Nucleus accumbens (tissue), 56 donors: ENCODE measurements at regions not wholly inside any gene's neighbourhood (a gene's known extent, or its start where the extent isn't known, plus 50 kb on each side); places are given as distances from the start of the nearest gene placed in this dataset.

Experiments
- DNase-seq, 56 donors: peaks; one replicate each; lab custom pipeline; 2025; lab: John Stamatoyannopoulos, UW

- no peak for DNase-seq
These were observed 614.1 kb downstream of the PCDH7 start for GRCh38 chr4:31334086-31334910.

GRCh38 chr4:31338000-31338399, 617.8 kb downstream of the PCDH7 start:
- no peak for DNase-seq

- no peak for DNase-seq
These were observed 621.6 kb downstream of the PCDH7 start for GRCh38 chr4:31341601-31342359.

- no peak for DNase-seq
These were observed 622.9 kb downstream of the PCDH7 start for GRCh38 chr4:31343061-31343460.

GRCh38 chr4:31349907-31350306, 629.7 kb downstream of the PCDH7 start:
- no peak for DNase-seq

GRCh38 chr4:31351695-31352094, 631.5 kb downstream of the PCDH7 start:
- DNase-seq: no peak

GRCh38 chr4:31356839-31357238, 636.7 kb downstream of the PCDH7 start:
- no peak for DNase-seq

GRCh38 chr4:31360786-31361185, 640.6 kb downstream of the PCDH7 start:
- DNase-seq: no peak

GRCh38 chr4:31362756-31363155, 642.6 kb downstream of the PCDH7 start:
- DNase-seq: no peak

- no peak for DNase-seq
These were observed 645.0 kb downstream of the PCDH7 start for GRCh38 chr4:31365006-31365690.

GRCh38 chr4:31366041-31366440, 645.9 kb downstream of the PCDH7 start:
- no peak for DNase-seq

GRCh38 chr4:31370866-31371465, 650.8 kb downstream of the PCDH7 start:
- peak in 1 of 56 donors; percentile 4 for DNase-seq

- no peak for DNase-seq
These were observed 654.2 kb downstream of the PCDH7 start for GRCh38 chr4:31374256-31374960.

GRCh38 chr4:31375936-31376335, 655.8 kb downstream of the PCDH7 start:
- no peak for DNase-seq

- DNase-seq: no peak
These were observed 659.2 kb downstream of the PCDH7 start for GRCh38 chr4:31379364-31379763.

- DNase-seq: no peak
These were observed 663.6 kb downstream of the PCDH7 start for GRCh38 chr4:31383767-31384166.

- no peak for DNase-seq
These were observed 670.7 kb downstream of the PCDH7 start for GRCh38 chr4:31390849-31391248.

GRCh38 chr4:31391976-31392375, 671.8 kb downstream of the PCDH7 start:
- DNase-seq: no peak

- no peak for DNase-seq
These were observed 672.8 kb downstream of the PCDH7 start for GRCh38 chr4:31392923-31393322.

GRCh38 chr4:31408121-31408520, 688.0 kb downstream of the PCDH7 start:
- no peak for DNase-seq
